GM23338 (cell line): ENCODE measurements at regions not wholly inside any gene's neighbourhood (a gene's known extent, or its start where the extent isn't known, plus 50 kb on each side); places are given as distances from the start of the nearest gene placed in this dataset.

Source experiments
- ATAC-seq: fragments of 200-7000 bp; cut with Tn5 transposase; 3 replicates; pipeline ENCODE4 v1.9.1; 2020
- DNase-seq: peaks from one replicate; pipeline ENCODE4 v3.0.0-alpha.2; 2015; ENCODE audit warnings: low spot score
- H2AFZ ChIP-seq: fragments of 200-600 bp; sonication (generic); 2 replicates; pipeline ENCODE4 v1.8.0; 2016; ENCODE audit warnings: antibody characterized with exemption, mild to moderate bottlenecking, moderate library complexity
- H3F3A ChIP-seq: fragments of 200-600 bp; sonication (generic); replicated peaks from 2 replicates; pipeline ENCODE4 v1.8.0; 2017; ENCODE audit warnings: antibody characterized with exemption, mixed run types, low read depth
- H3K27ac ChIP-seq: fragments of 200-600 bp; sonication (generic); 2 replicates; pipeline ENCODE4 v1.6.1; 2016; ENCODE audit warnings: low read depth
- H3K27me3 ChIP-seq: fragments of 200-600 bp; sonication (generic); 2 replicates; pipeline ENCODE4 v1.8.0; 2016; ENCODE audit warnings: mild to moderate bottlenecking, mixed run types, moderate library complexity; ENCODE audit not compliant: insufficient read depth
- H3K36me3 ChIP-seq: fragments of 200-600 bp; sonication (generic); 2 replicates; pipeline ENCODE4 v1.8.0; 2016; ENCODE audit warnings: mild to moderate bottlenecking; ENCODE audit not compliant: insufficient read depth
- H3K4me1 ChIP-seq: fragments of 200-600 bp; sonication (generic); 2 replicates; pipeline ENCODE4 v1.8.0; 2016; ENCODE audit warnings: mild to moderate bottlenecking, moderate library complexity; ENCODE audit not compliant: insufficient read depth
- H3K4me2 ChIP-seq: fragments of 200-600 bp; sonication (generic); 2 replicates; pipeline ENCODE4 v1.7.1; 2017; ENCODE audit warnings: mixed run types
- H3K4me3 ChIP-seq: fragments of 200-600 bp; sonication (generic); 2 replicates; pipeline ENCODE4 v1.6.1; 2016; ENCODE audit warnings: mixed run types
- H3K79me2 ChIP-seq: fragments of 200-600 bp; sonication (generic); replicated peaks from 2 replicates; pipeline ENCODE4 v1.8.0; 2017; ENCODE audit warnings: mild to moderate bottlenecking; ENCODE audit not compliant: insufficient read depth
- H3K9me2 ChIP-seq: fragments of 200-600 bp; sonication (generic); 2 replicates; pipeline ENCODE4 v1.8.0; 2017; ENCODE audit not compliant: insufficient read depth
- H4K20me1 ChIP-seq: fragments of 200-600 bp; sonication (generic); replicated peaks from 2 replicates; pipeline ENCODE4 v1.8.0; 2017; ENCODE audit warnings: mild to moderate bottlenecking; ENCODE audit not compliant: insufficient read depth
- H3K27ac Mint-ChIP-seq: 2 replicates; pipeline ENCODE4 v1.8.0; 2020; ENCODE audit warnings: inconsistent platforms, mild to moderate bottlenecking, moderate library complexity, mixed read lengths
- H3K27me3 Mint-ChIP-seq: 3 replicates; pipeline ENCODE4 v1.8.0; 2022; ENCODE audit warnings: low read depth, mild to moderate bottlenecking, moderate library complexity, mixed read lengths, inconsistent platforms; ENCODE audit not compliant: insufficient read depth, poor library complexity
- H3K36me3 Mint-ChIP-seq: 3 replicates; pipeline ENCODE4 v1.8.0; 2021; ENCODE audit warnings: low read depth, mild to moderate bottlenecking, inconsistent platforms, moderate library complexity, mixed read lengths
- H3K4me1 Mint-ChIP-seq: 3 replicates; pipeline ENCODE4 v1.8.0; 2020; ENCODE audit warnings: mild to moderate bottlenecking, inconsistent platforms, mixed read lengths
- H3K4me3 Mint-ChIP-seq: 3 replicates; pipeline ENCODE4 v1.8.0; 2021; ENCODE audit warnings: moderate library complexity, mild to moderate bottlenecking, inconsistent platforms, mixed read lengths
- H3K9me3 Mint-ChIP-seq: 3 replicates; pipeline ENCODE4 v1.8.0; 2020; ENCODE audit warnings: moderate library complexity, mild to moderate bottlenecking, inconsistent platforms, mixed read lengths
- CREB1 ChIP-seq: fragments of 250-450 bp; sonication (Bioruptor Pico); IDR thresholded peaks from 2 replicates; pipeline ENCODE4 v1.5.0; 2020; ENCODE audit warnings: low read depth, mild to moderate bottlenecking, moderate library complexity
- CTCF ChIP-seq, 2 experiments: fragments of 200-600 bp in 1 of 2; sonication (generic) in 1 of 2; conservative IDR thresholded peaks; 2 replicates each; pipeline versions ENCODE4 v1.5.1 to v1.6.1; 2016 to 2017; ENCODE audit warnings: antibody characterized with exemption in 2 of 2, low read depth in 2 of 2, mild to moderate bottlenecking in 2 of 2, moderate library complexity in 1 of 2
- EZH2 ChIP-seq: fragments of 200-600 bp; sonication (generic); IDR thresholded peaks from one replicate; pipeline ENCODE4 v1.8.0; 2017; ENCODE audit warnings: antibody characterized with exemption, mild to moderate bottlenecking, low read depth; ENCODE audit not compliant: unreplicated experiment
- EZH2phosphoT487 ChIP-seq: fragments of 200-600 bp; sonication (generic); IDR thresholded peaks from one replicate; pipeline ENCODE4 v1.8.1; 2018; ENCODE audit warnings: antibody characterized with exemption; ENCODE audit not compliant: unreplicated experiment
- JUNB ChIP-seq: IDR thresholded peaks from one replicate; pipeline ENCODE4 v1.6.1; 2016; ENCODE audit warnings: antibody characterized with exemption; ENCODE audit not compliant: unreplicated experiment
- NANOG ChIP-seq: IDR thresholded peaks from 2 replicates; pipeline ENCODE4 v1.6.1; 2016; ENCODE audit warnings: antibody characterized with exemption, borderline replicate concordance
- POLR2AphosphoS5 ChIP-seq: IDR thresholded peaks from 2 replicates; pipeline ENCODE4 v1.6.1; 2016; ENCODE audit warnings: antibody characterized with exemption, low read depth
- STAT1 ChIP-seq: IDR thresholded peaks from one replicate; pipeline ENCODE4 v1.6.1; 2016; ENCODE audit warnings: antibody characterized with exemption; ENCODE audit not compliant: unreplicated experiment
- ZNF114 ChIP-seq: fragments of 250-450 bp; sonication (Bioruptor Pico); IDR thresholded peaks from 2 replicates; pipeline ENCODE4 v1.5.0; 2020; ENCODE audit warnings: mild to moderate bottlenecking, moderate library complexity
- ZNF331 ChIP-seq: fragments of 250-450 bp; sonication (Bioruptor Pico); IDR thresholded peaks from 2 replicates; pipeline ENCODE4 v1.5.0; 2020; ENCODE audit warnings: low read depth, mild to moderate bottlenecking, moderate library complexity
- TF ChIP-seq, protein P1 (sequence below): IDR thresholded peaks from one replicate; pipeline ENCODE4 v1.6.1; 2018; ENCODE audit warnings: antibody characterized with exemption; ENCODE audit not compliant: unreplicated experiment
- TF ChIP-seq, protein P2 (sequence below): fragments of 250-450 bp; sonication (Bioruptor Pico); IDR thresholded peaks from 2 replicates; pipeline ENCODE4 v1.5.0; 2020; ENCODE audit warnings: mild to moderate bottlenecking, moderate library complexity
- TF ChIP-seq, protein P3 (sequence below): IDR thresholded peaks from 2 replicates; pipeline ENCODE4 v1.6.1; 2016; ENCODE audit warnings: antibody characterized with exemption

GRCh38 chrX:152070144-152070543 lies 68.2 kb downstream of the MAGEA10 start:
- Histone ChIP-seq H3K36me3 (no peaks in the 10 kb centered on the region), H3K4me1 (no peaks in the 10 kb centered on the region), H3K79me2 (no peaks in the 10 kb centered on the region), H3K4me2 (no peak overlapping the region), H3K4me3 (no peak overlapping the region), H3K27ac (no peak overlapping the region), H2AFZ (no peak overlapping the region), H3K9me2 (no peaks in the 10 kb centered on the region), H3F3A (no peaks in the 10 kb centered on the region), H3K27me3 (no peaks in the 10 kb centered on the region), H4K20me1 (no peaks in the 10 kb centered on the region)
- no peak overlapping the region for H3K4me3 Mint-ChIP-seq
- H3K9me3 Mint-ChIP-seq: no peaks in the 10 kb centered on the region
- TF ChIP-seq NANOG (no peak), ZNF331 (CRISPR knock-in tag) (no peak), POLR2AphosphoS5 (no peak), CREB1 (CRISPR knock-in tag) (no peak), EZH2phosphoT487 (no peak), JUNB (no peak), EZH2 (no peak), CTCF (conservative IDR thresholded peaks at IDR 0.05; ENCODE audit: low read depth in 2 of 2) (no peak), STAT1 (no peak), ZNF114 (CRISPR knock-in tag) (no peak)
- TF ChIP-seq, protein P1, sequence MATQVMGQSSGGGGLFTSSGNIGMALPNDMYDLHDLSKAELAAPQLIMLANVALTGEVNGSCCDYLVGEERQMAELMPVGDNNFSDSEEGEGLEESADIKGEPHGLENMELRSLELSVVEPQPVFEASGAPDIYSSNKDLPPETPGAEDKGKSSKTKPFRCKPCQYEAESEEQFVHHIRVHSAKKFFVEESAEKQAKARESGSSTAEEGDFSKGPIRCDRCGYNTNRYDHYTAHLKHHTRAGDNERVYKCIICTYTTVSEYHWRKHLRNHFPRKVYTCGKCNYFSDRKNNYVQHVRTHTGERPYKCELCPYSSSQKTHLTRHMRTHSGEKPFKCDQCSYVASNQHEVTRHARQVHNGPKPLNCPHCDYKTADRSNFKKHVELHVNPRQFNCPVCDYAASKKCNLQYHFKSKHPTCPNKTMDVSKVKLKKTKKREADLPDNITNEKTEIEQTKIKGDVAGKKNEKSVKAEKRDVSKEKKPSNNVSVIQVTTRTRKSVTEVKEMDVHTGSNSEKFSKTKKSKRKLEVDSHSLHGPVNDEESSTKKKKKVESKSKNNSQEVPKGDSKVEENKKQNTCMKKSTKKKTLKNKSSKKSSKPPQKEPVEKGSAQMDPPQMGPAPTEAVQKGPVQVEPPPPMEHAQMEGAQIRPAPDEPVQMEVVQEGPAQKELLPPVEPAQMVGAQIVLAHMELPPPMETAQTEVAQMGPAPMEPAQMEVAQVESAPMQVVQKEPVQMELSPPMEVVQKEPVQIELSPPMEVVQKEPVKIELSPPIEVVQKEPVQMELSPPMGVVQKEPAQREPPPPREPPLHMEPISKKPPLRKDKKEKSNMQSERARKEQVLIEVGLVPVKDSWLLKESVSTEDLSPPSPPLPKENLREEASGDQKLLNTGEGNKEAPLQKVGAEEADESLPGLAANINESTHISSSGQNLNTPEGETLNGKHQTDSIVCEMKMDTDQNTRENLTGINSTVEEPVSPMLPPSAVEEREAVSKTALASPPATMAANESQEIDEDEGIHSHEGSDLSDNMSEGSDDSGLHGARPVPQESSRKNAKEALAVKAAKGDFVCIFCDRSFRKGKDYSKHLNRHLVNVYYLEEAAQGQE: no peak
- TF ChIP-seq, protein P2, sequence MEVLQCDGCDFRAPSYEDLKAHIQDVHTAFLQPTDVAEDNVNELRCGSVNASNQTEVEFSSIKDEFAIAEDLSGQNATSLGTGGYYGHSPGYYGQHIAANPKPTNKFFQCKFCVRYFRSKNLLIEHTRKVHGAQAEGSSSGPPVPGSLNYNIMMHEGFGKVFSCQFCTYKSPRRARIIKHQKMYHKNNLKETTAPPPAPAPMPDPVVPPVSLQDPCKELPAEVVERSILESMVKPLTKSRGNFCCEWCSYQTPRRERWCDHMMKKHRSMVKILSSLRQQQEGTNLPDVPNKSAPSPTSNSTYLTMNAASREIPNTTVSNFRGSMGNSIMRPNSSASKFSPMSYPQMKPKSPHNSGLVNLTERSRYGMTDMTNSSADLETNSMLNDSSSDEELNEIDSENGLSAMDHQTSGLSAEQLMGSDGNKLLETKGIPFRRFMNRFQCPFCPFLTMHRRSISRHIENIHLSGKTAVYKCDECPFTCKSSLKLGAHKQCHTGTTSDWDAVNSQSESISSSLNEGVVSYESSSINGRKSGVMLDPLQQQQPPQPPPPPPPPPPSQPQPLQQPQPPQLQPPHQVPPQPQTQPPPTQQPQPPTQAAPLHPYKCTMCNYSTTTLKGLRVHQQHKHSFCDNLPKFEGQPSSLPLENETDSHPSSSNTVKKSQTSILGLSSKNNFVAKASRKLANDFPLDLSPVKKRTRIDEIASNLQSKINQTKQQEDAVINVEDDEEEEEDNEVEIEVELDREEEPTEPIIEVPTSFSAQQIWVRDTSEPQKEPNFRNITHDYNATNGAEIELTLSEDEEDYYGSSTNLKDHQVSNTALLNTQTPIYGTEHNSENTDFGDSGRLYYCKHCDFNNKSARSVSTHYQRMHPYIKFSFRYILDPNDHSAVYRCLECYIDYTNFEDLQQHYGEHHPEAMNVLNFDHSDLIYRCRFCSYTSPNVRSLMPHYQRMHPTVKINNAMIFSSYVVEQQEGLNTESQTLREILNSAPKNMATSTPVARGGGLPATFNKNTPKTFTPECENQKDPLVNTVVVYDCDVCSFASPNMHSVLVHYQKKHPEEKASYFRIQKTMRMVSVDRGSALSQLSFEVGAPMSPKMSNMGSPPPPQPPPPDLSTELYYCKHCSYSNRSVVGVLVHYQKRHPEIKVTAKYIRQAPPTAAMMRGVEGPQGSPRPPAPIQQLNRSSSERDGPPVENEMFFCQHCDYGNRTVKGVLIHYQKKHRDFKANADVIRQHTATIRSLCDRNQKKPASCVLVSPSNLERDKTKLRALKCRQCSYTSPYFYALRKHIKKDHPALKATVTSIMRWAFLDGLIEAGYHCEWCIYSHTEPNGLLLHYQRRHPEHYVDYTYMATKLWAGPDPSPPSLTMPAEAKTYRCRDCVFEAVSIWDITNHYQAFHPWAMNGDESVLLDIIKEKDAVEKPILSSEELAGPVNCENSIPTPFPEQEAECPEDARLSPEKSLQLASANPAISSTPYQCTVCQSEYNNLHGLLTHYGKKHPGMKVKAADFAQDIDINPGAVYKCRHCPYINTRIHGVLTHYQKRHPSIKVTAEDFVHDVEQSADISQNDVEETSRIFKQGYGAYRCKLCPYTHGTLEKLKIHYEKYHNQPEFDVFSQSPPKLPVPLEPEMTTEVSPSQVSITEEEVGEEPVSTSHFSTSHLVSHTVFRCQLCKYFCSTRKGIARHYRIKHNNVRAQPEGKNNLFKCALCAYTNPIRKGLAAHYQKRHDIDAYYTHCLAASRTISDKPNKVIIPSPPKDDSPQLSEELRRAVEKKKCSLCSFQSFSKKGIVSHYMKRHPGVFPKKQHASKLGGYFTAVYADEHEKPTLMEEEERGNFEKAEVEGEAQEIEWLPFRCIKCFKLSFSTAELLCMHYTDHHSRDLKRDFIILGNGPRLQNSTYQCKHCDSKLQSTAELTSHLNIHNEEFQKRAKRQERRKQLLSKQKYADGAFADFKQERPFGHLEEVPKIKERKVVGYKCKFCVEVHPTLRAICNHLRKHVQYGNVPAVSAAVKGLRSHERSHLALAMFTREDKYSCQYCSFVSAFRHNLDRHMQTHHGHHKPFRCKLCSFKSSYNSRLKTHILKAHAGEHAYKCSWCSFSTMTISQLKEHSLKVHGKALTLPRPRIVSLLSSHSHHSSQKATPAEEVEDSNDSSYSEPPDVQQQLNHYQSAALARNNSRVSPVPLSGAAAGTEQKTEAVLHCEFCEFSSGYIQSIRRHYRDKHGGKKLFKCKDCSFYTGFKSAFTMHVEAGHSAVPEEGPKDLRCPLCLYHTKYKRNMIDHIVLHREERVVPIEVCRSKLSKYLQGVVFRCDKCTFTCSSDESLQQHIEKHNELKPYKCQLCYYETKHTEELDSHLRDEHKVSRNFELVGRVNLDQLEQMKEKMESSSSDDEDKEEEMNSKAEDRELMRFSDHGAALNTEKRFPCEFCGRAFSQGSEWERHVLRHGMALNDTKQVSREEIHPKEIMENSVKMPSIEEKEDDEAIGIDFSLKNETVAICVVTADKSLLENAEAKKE (CRISPR knock-in tag): no peak
- TF ChIP-seq, protein P3, sequence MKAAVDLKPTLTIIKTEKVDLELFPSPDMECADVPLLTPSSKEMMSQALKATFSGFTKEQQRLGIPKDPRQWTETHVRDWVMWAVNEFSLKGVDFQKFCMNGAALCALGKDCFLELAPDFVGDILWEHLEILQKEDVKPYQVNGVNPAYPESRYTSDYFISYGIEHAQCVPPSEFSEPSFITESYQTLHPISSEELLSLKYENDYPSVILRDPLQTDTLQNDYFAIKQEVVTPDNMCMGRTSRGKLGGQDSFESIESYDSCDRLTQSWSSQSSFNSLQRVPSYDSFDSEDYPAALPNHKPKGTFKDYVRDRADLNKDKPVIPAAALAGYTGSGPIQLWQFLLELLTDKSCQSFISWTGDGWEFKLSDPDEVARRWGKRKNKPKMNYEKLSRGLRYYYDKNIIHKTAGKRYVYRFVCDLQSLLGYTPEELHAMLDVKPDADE: no peak
- H3K36me3 Mint-ChIP-seq: no peaks in the 10 kb centered on the region
- no peak for DNase-seq
- ATAC-seq: no peak
- H3K27me3 Mint-ChIP-seq: no peaks in the 10 kb centered on the region
- no peak overlapping the region for H3K27ac Mint-ChIP-seq
- no peaks in the 10 kb centered on the region for H3K4me1 Mint-ChIP-seq
